GM12878 (cell line): ENCODE measurements at regions not wholly inside any gene's neighbourhood (a gene's known extent, or its start where the extent isn't known, plus 50 kb on each side); places are given as distances from the start of the nearest gene placed in this dataset.

Experiments used
- ATAC-seq: fragments of 200-7000 bp; cut with Tn5 transposase; 3 replicates; pipeline ENCODE4 v1.9.1; 2020; ENCODE audit warnings: mild to moderate bottlenecking, moderate library complexity
- BruUV-seq: library from RNA; stranded (reverse); fragments of 400-500 nt; replicated peaks from 2 replicates; lab custom pipeline; 2021; lab: Mats Ljungman, UMichigan
- CTCF ChIA-PET: fragments of 300-600 bp; sonication (Branson Sonifier 250); formaldehyde crosslinking; extraction: SDS; loops from one replicate; lab custom pipeline; 2021; ENCODE audit warnings: inconsistent platforms; lab: Yijun Ruan, JAX
- POLR2A ChIA-PET: fragments of 350-600 bp; formaldehyde crosslinking; extraction: SDS; loops from one replicate; lab custom pipeline; 2021; ENCODE audit warnings: inconsistent platforms; lab: Charles Lee
- RAD21 ChIA-PET: fragments of 300-600 bp; sonication (Branson Sonifier 250); formaldehyde crosslinking; loops from one replicate; lab custom pipeline; 2023; ENCODE audit warnings: antibody characterized with exemption; ENCODE audit not compliant: unreplicated experiment; lab: Charles Lee
- SMC1A ChIA-PET: fragments of 300-600 bp; sonication (Branson Sonifier 250); formaldehyde crosslinking; loops from one replicate; lab custom pipeline; 2023; ENCODE audit not compliant: unreplicated experiment, uncharacterized antibody; lab: Charles Lee
- DNase-seq: peaks from one replicate; pipeline ENCODE4 v3.0.0-alpha.2; 2011; ENCODE audit warnings: low read depth, low spot score
- FAIRE-seq: peaks from 3 replicates; lab custom pipeline; 2011; peaks lifted over from hg19 to GRCh38; lab: Jason Lieb, UNC
- H2AFZ ChIP-seq: 2 replicates; pipeline ENCODE4 v1.6.0; 2011; ENCODE audit warnings: low read depth, low read length, control low read depth; ENCODE audit not compliant: control insufficient read depth
- H3K27ac ChIP-seq: 2 replicates; pipeline ENCODE4 v1.5.1; 2011; ENCODE audit warnings: control low read depth; ENCODE audit not compliant: control insufficient read depth, insufficient read depth
- H3K27me3 ChIP-seq, 2 experiments: replicated peaks in 1 of 2; 2 replicates each; pipeline versions ENCODE4 v1.6.0 to v1.6.1; 2011; ENCODE audit warnings: low read length in 1 of 2; ENCODE audit not compliant: control insufficient read depth in 2 of 2, insufficient read depth in 2 of 2
- H3K36me3 ChIP-seq, 2 experiments: 2 replicates each; pipeline ENCODE4 v1.5.1; 2011; ENCODE audit warnings: low read length in 1 of 2; ENCODE audit not compliant: control insufficient read depth in 2 of 2, insufficient read depth in 2 of 2
- H3K4me1 ChIP-seq: 2 replicates; pipeline ENCODE4 v1.6.1; 2011; ENCODE audit warnings: mild to moderate bottlenecking, low read length, moderate library complexity, mixed read lengths; ENCODE audit not compliant: control insufficient read depth, insufficient read depth
- H3K4me2 ChIP-seq: 2 replicates; pipeline ENCODE4 v1.6.0; 2011; ENCODE audit warnings: control low read depth; ENCODE audit not compliant: control insufficient read depth, insufficient read depth
- H3K4me3 ChIP-seq: fragments of 200-600 bp; sonication (generic); 2 replicates; pipeline ENCODE4 v1.5.1; 2016
- H3K79me2 ChIP-seq: 2 replicates; pipeline ENCODE4 v1.6.0; 2011; ENCODE audit warnings: low read length; ENCODE audit not compliant: control insufficient read depth, insufficient read depth
- H3K9ac ChIP-seq: 2 replicates; pipeline ENCODE4 v1.8.0; 2011; ENCODE audit warnings: low read length, control low read depth, mixed read lengths; ENCODE audit not compliant: control insufficient read depth, insufficient read depth
- H3K9me3 ChIP-seq: replicated peaks from 3 replicates; pipeline ENCODE4 v1.5.1; 2011; ENCODE audit warnings: mild to moderate bottlenecking, low read length; ENCODE audit not compliant: control insufficient read depth, insufficient read depth
- H4K20me1 ChIP-seq: 2 replicates; pipeline ENCODE4 v1.6.0; 2011; ENCODE audit not compliant: control insufficient read depth, insufficient read depth
- ASH2L ChIP-seq: fragments of 300-600, 200-600 bp; sonication (generic); IDR thresholded peaks from 2 replicates; pipeline ENCODE4 v1.6.1; 2017; ENCODE audit warnings: low read depth, mild to moderate bottlenecking, borderline replicate concordance
- BACH1 ChIP-seq: fragments of 450-650 bp; IDR thresholded peaks from 2 replicates; pipeline ENCODE4 v1.6.1; 2017; ENCODE audit warnings: mild to moderate bottlenecking, borderline replicate concordance
- BHLHE40 ChIP-seq, 2 experiments: fragments of 450-650 bp in 1 of 2; IDR thresholded peaks; 2 replicates each; pipeline ENCODE4 v1.6.1; 2011 to 2017; ENCODE audit warnings: low read depth in 2 of 2, borderline replicate concordance in 1 of 2, improper control_type of control experiment in 1 of 2, low read length in 1 of 2, mild to moderate bottlenecking in 1 of 2
- CEBPZ ChIP-seq: fragments of 150-350 bp; IDR thresholded peaks from 2 replicates; pipeline ENCODE4 v1.6.1; 2016; ENCODE audit warnings: low read depth, low read length
- CHD2 ChIP-seq: IDR thresholded peaks from 2 replicates; pipeline ENCODE4 v1.6.1; 2011; ENCODE audit warnings: low read depth, low read length, improper control_type of control experiment, borderline replicate concordance
- CHD4 ChIP-seq: fragments of 200-600 bp; sonication (generic); IDR thresholded peaks from 2 replicates; pipeline ENCODE4 v1.6.1; 2016; ENCODE audit warnings: mild to moderate bottlenecking
- HCFC1 ChIP-seq: fragments of 150-350 bp; IDR thresholded peaks from 2 replicates; pipeline ENCODE4 v1.6.1; 2014; ENCODE audit warnings: low read length
- NR2C1 ChIP-seq: fragments of 450-650 bp; IDR thresholded peaks from 2 replicates; pipeline ENCODE4 v1.6.1; 2017; ENCODE audit warnings: antibody characterized with exemption, mild to moderate bottlenecking, moderate library complexity
- RBBP5 ChIP-seq: fragments of 200-600 bp; sonication (generic); conservative IDR thresholded peaks from 2 replicates; pipeline ENCODE4 v1.6.1; 2016
- RELB ChIP-seq: fragments of 450-650 bp; IDR thresholded peaks from 2 replicates; pipeline ENCODE4 v1.6.1; 2017; ENCODE audit warnings: low read depth, mild to moderate bottlenecking, moderate library complexity
- SUPT20H ChIP-seq: IDR thresholded peaks from 2 replicates; pipeline ENCODE4 v1.6.1; 2011; ENCODE audit warnings: low read depth, mild to moderate bottlenecking, low read length, moderate library complexity, borderline replicate concordance; ENCODE audit not compliant: control insufficient read depth
- TAF1 ChIP-seq: IDR thresholded peaks from 2 replicates; pipeline ENCODE4 v1.6.1; 2011; ENCODE audit warnings: mild to moderate bottlenecking, low read depth, low read length, borderline replicate concordance
- TCF12 ChIP-seq: IDR thresholded peaks from 2 replicates; pipeline ENCODE4 v1.6.1; 2011; ENCODE audit warnings: low read depth, mild to moderate bottlenecking, low read length
- ZBTB11 ChIP-seq: fragments of 450-650 bp; formaldehyde crosslinking; IDR thresholded peaks from 2 replicates; pipeline ENCODE4 v1.5.0; 2022; ENCODE audit warnings: mild to moderate bottlenecking, missing genetic modification characterization
- ZBTB33 ChIP-seq: fragments of 450-650 bp; IDR thresholded peaks from 2 replicates; pipeline ENCODE4 v1.6.1; 2017; ENCODE audit warnings: mild to moderate bottlenecking
- ZNF274 ChIP-seq: IDR thresholded peaks from one replicate; pipeline ENCODE4 v1.8.0; 2011; ENCODE audit not compliant: insufficient read length, insufficient read depth
- WGBS: methylation state at CpG from one replicate; pipeline ENCODE4 v1.1.6; 2016; ENCODE audit warnings: low lambda C conversion rate; ENCODE audit not compliant: insufficient replicate concordance, insufficient coverage; ENCODE audit errors: missing lambda C conversion rate; 5-methylcytosine and 5-hydroxymethylcytosine counted together
- in situ Hi-C: fragments of 300-500 bp; cut with MboI; formaldehyde crosslinking; loops from 9 replicates; pipeline ENCODE4 v1.14.3; 2018; ENCODE audit warnings: mixed read lengths
- intact Hi-C: fragments of 100-400 bp; cut with micrococcal nuclease; formaldehyde crosslinking; loops from one replicate; pipeline ENCODE4 v1.14.2; 2022; ENCODE audit not compliant: unreplicated experiment

GRCh38 chr1:17949511-17949910, 158.1 kb upstream of the IGSF21 start:
- H4K20me1 ChIP-seq, result no peaks in the 10 kb centered on the region
- ChIA-PET POLR2A (no interaction called here), SMC1A (no interaction called here), RAD21 (no interaction called here), CTCF (no interaction called here)
- DNase-seq (no peak), ATAC-seq (no peak), FAIRE-seq (no peak)
- WGBS, result 1% methylated on average over 8 of the region's 8 CpGs
- TF ChIP-seq CHD2, result no peak
- no peak for TF ChIP-seq TCF12
- no peak for TF ChIP-seq ASH2L
- no peak for TF ChIP-seq ZBTB33
- no peak for TF ChIP-seq ZBTB11 (CRISPR knock-in tag)
- TF ChIP-seq HCFC1, result no peak
- TF ChIP-seq NR2C1, result no peak
- no peak for TF ChIP-seq RELB
- no peak for TF ChIP-seq CEBPZ
- no peak for TF ChIP-seq BACH1
- no peak for TF ChIP-seq BHLHE40 (IDR thresholded peaks at IDR 0.05; ENCODE audit: borderline replicate concordance in 1 of 2, low read depth in 2 of 2, low read length in 1 of 2)
- TF ChIP-seq ZNF274, result no peak
- no peak for TF ChIP-seq TAF1
- TF ChIP-seq RBBP5, result no peak
- TF ChIP-seq CHD4, result no peak
- no peak for TF ChIP-seq SUPT20H
- no peak overlapping the region for H2AFZ ChIP-seq
- peaks cover 2 to 4% of the 10 kb centered on the region in 2 experiments; a peak in 3 of 4 replicates for H3K27me3 ChIP-seq
- no peak overlapping the region for H3K27ac ChIP-seq
- H3K79me2 ChIP-seq, result no peaks in the 10 kb centered on the region
- in situ Hi-C loops (no loop called here), intact Hi-C loops (no loop called here)
- no peaks in the 10 kb centered on the region for H3K36me3 ChIP-seq
- H3K9ac ChIP-seq, result no peak overlapping the region
- no TSS peak for BruUV-seq
- no peaks in the 10 kb centered on the region for H3K9me3 ChIP-seq
- no peak overlapping the region for H3K4me3 ChIP-seq
- no peaks in the 10 kb centered on the region for H3K4me1 ChIP-seq
- H3K4me2 ChIP-seq, result no peak overlapping the region
